M059J (cell line): ENCODE measurements at regions not wholly inside any gene's neighbourhood (a gene's known extent, or its start where the extent isn't known, plus 50 kb on each side); places are given as distances from the start of the nearest gene placed in this dataset.
A peak's percentile ranks its signal among the peaks of the same experiment; 100 is the strongest.

Experiments used
- DNase-seq: peaks from one replicate; pipeline ENCODE4 v3.0.0-alpha.2; 2012; ENCODE audit warnings: low read depth

DNA sequence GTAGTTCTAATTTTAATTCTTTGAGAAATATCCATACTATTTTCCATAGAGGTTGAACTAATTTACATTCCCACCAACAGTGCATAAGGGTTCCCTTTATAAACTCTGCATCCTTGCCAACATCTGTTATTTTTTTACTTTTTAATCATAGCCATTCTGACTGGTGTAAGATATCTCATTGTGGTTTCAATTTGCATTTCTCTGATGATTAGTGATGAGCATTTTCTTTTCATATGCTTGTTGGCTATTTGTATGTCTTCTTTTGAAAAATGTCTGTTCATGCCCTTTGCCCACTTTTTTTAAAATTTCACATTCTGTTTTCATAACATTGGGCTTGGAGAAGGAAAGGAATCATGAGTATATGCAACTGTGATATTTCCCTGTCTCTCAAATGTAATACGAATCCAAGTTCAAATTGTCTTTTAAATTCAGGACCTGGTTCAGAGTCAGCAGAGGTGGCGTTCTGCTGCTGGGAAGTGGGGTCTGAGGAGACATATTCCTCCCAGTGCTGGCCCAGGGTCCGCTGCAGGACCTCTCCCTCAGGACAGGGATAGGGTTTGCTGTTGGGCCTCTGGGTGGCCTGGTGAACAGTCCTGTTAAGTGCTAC lies 81.2 kb upstream of the ETV6 start:
- DNase-seq: no peak

DNA sequence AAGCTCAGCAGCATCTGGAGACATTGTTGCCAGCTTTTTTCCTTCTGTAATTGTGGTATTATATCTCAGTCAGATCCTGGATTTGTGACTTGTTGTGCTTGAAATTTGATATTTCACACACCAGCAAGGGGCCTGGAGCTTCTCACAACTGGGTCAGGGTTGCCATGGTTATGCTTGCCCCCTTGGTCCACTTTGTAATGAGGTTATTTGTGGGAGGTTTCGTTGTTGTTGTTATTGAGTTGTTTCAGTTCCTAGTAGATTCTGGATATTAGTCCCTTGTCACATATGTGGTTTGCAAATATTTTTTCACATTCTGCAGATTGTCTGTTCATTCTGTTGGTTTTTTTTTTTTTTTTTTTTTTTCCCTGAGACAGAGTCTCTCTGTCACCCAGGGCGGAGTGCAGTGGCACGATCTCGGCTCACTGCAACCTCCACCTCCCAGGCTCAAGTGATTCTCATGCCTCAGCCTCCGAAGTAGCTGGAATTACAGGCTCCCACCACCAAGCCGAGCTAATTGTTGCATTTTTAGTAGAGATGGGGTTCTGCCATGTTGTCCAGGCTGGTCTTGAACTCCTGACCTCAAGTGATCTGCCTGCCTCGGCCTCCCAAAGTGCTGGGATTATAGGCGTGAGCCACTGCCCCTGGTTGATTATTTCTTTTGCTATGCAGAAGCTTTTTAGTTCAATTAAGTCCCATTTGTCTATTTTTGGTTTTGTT lies 80.6 kb upstream of the ETV6 start:
- no peak for DNase-seq

DNA sequence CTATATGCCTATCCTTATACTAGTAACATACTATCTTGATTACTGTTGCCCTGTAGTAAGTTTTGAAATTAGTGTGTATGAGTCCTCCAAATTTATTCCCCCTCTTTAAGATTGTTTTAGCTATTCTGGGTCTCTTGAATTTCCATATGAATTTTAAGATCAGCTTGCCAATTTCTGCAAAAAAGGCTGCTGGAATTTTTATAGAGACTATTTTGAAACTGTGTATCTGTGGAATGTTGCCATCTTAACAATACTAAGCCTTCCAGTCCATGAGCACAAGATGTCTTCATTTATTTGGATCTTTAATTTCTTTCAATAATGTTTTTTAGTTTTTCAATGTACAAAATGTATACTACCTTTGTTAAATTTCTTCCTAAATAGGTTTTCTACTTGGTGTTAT lies 79.8 kb upstream of the ETV6 start:
- no peak for DNase-seq

DNA sequence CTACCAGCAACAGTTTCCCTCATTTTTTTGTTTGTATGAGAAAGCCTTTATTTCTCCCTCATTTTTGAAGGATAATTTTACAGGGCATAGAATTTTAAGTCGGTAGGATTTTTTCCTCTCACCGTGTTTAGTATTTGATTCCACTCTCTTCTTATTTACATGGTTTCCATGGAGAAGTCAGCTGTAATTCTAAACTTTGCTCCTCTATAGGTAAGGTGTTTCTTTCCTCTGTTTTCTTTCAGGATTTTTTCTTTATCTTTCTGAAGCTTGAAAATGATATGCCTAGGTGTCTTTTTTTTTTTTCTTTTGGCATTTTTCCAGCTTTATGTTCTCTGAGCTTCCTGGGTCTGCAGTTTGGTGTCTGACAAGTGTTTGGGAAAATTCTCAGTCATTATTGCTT lies 75.6 kb upstream of the ETV6 start:
- DNase-seq: no peak

DNA sequence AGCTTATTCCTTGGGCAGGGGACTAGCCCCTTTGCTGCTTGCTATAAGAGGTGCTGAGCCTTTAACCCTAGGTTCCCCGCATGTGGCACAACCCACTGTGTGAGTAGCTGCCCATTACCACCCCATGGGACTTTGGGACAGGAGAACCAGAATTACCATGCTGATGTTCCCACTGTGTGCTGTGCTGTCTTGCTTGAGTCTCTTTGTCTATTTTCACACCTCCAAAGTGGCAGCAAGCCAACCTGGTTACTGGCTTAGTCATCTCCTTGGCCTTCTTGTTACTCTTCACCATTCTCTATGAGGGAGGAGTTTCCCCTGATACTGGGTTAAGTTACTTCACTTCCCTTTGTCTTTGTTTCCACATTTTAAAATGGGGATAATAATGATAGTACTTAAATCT lies 73.4 kb upstream of the ETV6 start:
- DNase-seq: peak; percentile 85

DNA sequence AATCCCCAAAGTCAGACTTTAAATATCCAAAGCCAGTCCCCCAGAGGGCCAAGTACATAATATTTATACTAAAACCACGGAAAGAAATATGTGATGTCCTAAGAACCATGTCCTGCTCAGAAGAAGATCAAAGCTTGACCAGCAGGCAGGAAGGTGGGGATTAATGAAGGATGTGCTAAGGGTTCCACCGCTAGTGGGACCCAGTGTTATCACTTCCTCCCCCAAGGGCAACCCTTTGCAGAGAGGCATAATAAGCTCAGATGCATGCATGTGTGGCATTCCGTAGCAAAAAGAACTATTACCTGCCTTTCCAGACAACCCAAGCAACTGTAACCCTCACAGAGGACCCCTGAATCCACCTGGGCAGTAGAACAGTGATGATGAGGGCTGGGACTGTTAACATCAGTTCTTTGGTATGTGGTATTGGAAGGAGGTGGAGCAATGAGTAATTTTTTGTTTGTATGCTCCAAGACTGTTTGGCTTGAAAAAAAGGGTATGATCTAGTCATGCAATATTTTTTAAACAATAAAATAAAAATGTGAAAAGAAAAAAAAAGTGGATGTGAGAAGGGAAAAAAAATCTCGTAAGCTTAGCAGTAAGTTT lies 71.7 kb upstream of the ETV6 start:
- DNase-seq: peak; percentile 33

DNA sequence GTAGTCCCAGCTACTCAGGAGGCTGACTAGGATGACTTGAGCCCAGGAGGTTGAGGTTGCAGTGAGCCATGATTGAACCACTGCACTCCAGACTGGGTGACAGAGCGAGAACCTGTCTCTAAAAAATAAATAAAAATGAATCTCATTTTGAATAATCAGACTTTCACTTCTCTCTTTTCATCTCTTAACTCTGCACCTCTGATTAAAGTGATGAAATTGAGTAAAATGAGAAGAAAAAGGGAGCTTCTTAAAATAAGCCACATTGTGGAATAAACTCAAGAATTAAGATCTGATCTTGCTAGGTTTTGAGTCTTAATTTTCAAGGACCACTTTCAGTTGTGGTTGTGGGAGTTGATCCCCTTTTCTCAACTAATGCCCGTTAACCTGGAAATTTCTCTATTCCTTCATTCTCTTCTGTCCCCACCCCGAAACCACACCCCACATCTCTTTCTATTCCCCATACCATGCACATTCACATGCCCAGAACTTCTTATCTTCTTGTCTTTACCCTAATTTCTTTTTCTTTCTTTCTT lies 70.9 kb upstream of the ETV6 start:
- no peak for DNase-seq

DNA sequence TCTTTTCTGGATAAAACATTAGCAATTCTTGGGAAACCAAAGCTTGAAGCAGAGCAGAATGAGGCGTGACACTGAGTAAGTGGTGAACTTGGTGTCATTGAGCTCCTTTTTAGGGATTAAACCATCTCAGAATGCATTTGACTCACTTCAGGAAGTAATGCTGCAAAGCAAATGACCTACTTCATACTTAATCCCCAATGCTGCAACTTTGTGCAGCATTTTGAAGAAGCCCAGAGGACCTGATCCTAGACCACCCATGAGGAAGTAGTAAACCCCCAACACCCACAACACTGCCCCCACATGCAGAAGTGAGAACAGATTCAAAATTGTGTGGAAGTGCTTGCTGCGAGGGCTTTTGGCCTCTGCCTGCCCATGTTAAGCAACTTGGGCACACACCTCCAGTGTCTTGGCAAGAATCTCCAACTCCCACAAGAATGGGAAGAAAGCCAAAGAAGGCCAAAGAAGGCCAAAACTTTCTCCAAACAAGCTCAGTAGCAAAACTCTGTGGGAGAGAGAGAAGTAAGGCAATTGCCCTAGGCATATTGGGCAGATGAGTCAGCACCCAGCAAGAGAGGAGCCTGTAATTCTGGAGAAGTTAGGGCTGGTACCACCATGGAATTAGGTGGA lies 69.2 kb upstream of the ETV6 start:
- DNase-seq: peak; percentile 99

DNA sequence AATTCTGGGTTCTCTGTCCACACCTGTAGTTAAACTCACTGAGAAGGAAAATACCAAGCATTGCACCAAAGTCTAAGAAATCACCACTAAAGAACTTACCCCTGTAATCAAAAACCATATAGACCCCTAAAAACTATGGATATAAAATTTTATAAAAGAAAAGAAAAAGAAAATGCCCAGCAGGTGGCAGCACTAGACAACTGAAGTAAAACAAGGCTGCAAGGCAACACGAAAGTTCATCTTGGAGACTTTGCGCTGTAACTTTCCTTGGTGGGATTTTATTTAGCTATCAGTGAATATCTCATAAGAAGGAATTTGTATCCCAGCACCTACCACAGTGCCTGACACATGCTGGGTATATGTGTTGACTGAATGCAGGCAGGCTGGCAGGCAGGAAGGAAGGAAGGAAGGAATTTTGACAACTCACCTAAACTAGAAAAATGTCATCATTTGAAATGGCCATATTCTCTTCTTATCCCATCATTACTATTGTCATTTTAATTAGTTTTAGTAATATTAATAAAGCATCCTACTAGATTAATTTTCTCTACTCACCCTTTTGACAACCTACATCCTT lies 68.2 kb upstream of the ETV6 start:
- peak; percentile 74 for DNase-seq

DNA sequence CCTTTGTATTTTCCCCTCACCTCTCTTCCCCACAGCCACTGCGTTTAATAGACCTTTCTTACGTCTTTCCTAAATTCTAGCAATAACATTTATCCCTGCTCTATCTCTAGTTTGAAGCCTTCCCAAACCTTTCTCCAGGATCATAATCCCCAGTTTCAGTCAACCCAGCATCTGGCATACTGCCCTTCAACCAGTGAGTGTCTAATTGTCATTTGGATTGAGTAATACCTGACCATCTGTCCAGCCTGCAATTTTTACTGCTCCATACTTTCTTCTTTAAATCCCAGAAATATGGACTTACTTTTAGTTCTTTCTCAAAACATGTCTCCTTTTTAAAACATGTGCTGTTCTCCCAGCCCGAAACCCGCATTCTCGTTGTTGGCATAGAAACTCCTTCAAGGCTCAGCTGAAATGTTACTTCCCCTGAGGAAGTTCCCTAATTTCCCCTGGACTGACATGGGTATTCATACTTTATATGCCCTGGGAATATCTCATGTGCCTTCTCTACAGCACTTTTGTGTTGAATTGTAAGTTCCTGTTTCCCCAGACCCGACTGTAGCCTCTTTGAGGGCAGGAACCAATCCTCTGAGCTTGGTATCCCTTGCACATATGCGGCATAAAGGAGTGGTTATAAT lies 65.1 kb upstream of the ETV6 start:
- peak; percentile 15 for DNase-seq

DNA sequence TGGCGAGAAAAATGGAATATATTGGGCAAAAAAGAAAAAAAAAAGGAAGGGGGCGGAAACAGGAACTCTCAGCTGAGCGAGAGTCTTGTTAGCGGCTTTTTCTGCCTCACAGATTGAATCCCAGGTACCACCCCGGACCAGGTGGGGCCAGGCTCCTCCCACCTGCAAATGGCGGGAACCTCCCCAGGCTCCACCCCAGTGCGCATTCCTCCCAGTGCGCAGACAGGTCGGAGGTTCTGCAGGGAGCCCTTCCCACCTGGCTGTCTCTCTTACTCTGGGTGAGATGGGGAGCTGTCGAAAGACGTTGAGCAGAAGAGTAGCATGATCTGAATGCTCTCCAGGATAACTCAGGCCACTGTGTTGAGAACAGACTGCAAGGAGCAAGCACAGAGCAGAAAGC lies 57.0 kb upstream of the ETV6 start:
- no peak for DNase-seq

DNA sequence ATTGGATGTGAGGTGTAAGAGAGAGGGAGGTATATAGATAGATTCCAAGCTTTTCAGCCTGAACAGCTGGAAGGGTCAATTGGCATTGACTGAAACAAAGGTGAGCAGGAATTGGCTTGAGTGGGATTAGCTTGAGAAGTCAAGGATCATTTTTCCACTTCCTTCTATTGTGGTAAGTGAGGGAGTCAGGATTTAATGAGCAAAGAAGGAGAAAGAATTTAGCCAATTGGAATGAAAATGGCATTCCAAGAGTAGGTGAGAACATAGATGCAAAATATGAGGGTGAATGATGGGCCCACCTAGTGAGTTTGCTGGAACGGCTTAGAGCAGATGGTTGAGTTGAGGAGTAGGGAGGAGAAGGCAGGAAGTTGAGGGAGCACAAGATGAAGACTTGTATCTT lies 56.5 kb upstream of the ETV6 start:
- no peak for DNase-seq

DNA sequence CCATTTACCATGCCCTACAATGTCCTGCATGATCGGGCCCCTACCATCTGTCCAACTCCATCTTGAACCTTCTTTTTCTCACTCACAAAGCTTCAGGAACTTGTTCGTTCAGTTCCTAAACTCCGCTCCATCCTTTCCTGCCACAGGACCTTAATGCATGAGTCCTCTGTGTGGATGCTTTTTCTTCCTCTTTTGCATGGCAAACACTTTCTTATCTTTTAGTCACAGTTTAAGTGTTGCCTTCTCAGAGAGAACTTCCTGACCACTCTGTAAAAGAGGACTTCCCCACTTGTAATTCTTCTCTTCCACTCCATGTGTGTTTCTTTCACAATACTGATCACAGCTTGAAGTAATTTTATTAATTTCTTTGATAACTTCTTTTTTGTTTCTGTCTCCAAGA lies 54.4 kb upstream of the ETV6 start:
- DNase-seq: no peak

DNA sequence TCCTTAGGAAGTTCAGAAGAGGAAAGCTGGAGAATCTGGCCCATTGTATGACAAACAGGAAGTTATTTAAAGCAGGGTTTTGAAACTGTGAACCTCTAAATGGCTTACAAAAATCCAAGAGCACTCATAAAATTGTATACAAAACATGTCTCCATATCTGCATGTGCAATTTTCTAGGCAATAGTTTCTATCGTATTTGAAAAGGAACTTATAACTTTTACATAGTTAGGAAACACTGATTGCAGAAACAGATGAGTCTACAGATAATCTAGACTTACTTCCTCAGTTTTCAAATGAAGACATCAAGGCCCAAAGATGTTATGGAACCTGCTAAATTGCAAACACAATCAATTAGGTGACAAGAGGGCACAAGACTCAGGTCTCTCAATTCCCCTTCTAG lies 53.3 kb upstream of the ETV6 start:
- no peak for DNase-seq

DNA sequence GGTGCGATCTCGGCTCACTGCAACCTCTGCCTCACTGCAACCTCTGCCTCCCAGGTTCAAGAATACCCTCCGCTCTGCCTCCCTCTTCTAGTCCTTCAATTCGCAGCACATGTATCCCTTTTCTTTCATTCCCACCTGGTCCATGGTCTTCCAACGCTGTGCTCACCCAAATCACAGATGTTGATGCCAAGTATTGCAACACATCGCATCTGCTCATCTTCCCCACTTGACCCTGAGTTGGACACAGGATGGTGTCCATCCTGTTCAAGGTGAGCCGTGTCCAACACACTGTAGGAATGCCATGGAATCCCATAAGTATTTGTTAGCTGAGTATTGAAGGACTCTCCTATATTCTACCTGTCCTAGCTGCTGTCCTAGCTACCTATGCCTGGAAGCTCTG lies 50.6 kb upstream of the ETV6 start:
- no peak for DNase-seq
